HG03378 (cell line): ENCODE measurements at regions not wholly inside any gene's neighbourhood (a gene's known extent, or its start where the extent isn't known, plus 50 kb on each side); places are given as distances from the start of the nearest gene placed in this dataset.

ENCODE experiments used
- ATAC-seq: cut with Tn5 transposase; IDR thresholded peaks from one replicate; pipeline ENCODE4 v1.9.1; 2021; ENCODE audit warnings: mild to moderate bottlenecking, moderate library complexity; ENCODE audit not compliant: unreplicated experiment

DNA sequence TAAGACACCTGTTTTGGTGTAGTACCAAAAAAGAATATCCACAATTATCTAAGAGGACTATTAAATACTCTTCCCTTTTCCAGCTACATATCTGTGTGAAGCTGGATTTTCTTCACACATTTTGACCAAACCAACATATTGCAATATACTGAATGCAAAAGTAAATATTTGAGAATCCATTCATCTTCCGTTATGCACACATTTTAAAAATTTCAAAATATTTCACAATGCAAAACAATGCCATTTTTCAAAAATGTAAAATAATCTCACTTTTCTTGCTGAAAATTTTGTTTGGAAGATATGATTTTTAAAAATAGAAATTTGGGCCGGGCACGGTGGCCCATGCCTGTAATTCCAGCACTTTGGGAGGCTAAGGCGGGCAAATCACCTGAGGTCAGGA lies 133.9 kb upstream of the FUT8 start:
- no peak for ATAC-seq

DNA sequence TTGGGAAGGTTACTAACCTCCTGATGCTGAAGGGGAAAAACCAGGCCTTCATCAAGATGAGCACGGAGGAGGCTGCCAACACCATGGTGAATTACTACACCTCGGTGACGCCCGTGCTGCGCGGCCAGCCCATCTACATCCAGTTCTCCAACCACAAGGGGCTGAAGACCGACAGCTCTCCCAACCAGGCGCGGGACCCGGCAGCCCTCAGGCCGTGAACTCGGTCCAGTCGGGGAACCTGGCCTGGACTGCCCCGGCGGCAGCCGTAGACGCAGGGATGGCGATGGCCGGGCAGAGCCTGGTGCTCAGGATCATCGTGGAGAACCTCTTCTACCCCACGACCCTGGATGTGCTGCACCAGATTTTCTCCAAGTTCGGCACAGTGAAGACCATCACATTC lies 133.0 kb upstream of the FUT8 start:
- ATAC-seq: no peak

- no peak for ATAC-seq
Measured at GRCh38 chr14:65279958-65280357, 132.6 kb upstream of the FUT8 start.

GRCh38 chr14:65280653-65281052 lies 131.9 kb upstream of the FUT8 start:
- no peak for ATAC-seq

DNA sequence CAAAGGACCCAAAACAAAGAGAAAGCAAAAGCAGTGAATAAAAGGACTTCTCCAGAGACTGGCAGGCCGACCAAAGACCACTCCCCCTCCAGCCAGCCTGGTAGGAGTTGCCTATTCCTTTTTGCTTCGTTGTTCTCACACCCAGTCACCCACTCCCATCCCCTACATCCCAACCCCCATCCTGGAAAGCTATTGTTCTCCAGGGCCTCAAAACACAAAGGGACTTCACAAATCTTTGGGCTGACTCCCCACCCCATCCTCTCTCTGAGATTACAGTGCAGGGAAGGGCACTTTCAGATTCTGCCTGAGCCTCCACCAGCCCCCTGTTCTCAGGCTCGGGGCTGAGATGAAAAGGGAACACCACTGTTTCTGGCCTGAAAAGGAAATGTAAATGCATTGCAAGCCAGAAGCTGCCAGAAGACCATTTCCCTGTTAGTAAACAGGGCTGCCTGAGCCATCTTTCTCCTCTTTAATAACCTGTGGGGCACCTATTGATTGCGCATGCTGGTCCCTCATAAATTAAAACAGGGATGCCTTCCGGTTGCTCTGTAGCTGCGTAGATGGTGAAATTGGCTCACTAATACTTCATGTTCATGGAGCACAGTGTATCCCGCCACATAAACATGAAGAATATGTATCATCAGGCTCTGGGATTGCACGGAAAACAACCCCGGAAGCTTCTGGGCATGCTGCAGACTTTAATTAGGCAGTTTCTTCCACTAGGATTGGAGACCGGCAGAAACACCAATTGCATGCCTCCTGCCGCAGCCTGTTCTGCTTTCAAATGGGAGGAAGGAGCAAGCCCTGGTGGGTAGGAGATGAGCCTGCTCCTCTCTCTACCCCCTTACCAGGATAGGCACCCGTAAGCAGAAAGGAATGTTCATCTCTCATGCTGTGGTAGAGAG lies 130.3 kb upstream of the FUT8 start:
- ATAC-seq: no peak

DNA sequence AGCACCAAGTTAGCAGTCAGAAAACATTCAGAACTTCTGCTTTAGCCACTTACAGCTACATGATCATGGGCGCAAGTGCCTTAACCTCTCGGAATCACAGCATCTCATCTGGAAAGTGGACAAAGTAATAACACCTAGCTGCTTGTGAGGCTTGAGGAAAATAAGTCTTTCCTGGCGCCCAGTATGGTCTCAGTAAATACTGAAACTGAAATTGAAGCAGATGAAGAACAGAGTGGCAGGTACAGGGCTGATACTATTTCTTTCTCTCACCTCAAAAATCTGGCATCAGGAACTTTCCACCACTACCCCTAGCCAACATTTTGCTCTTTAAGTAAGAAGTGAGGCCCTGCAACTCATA lies 129.7 kb upstream of the FUT8 start:
- no peak for ATAC-seq

DNA sequence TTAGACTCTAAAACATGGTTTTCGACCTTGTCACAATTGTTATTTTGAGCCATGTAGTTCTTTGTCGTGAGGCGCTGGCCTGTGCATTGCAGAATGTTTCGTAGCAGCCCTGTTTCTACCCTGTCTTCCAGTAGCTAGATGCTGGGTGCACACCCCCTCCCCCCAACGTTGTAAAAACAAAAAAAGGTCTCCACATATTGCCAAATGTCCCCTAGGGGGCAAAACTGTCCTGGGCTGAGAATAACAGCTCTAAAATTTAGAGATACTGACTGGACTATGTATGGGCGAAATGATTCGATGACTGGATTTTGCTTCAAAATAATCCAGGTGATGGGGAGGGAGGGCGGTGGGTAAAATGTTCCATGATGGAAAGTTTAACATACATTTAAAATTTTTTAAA lies 126.1 kb upstream of the FUT8 start:
- no peak for ATAC-seq

DNA sequence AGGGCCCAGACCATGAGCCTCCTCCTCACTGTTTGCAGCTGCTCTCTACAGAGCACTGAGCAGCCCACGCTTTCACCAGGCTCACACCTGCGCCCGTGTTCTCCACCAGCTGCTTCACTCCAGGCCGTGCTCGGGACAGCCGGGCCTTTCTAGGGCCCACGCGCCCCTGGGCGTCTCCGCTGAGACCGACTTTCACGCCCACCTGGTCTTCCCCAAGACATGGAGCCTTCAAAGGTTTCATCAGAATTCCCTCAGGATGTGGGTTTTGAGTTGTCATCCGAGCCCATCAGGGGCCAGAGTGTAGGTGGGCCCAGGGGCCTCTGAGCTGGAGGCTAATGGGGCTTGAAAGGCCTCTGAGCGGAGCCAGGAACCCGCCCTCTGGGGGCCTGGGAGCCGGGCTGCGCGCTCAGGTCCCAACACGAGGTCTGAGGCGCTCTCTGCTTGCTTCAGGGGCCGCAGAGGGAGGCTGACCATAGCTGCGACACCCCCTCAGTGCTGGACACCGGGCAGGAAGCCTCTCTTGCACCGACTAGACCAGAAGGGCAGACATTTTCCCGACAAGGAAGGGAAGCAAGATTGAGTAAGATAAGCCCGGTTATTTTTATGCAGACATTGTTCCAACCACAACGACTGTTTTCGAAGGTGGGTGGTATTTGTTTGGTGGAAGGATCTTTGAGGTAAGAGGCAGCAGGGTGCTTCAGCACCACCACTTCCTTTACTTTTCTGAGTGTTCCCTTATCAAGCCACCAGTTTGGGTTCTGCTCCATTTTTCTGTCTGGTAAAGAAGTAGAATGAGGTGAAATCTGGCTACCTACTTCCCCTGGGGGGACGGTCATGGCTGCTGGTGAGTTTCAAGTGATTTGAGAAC lies 125.0 kb upstream of the FUT8 start:
- ATAC-seq: peak; percentile 47

- ATAC-seq: no peak
Measured at GRCh38 chr14:65290830-65291229, 121.7 kb upstream of the FUT8 start.

GRCh38 chr14:65291531-65291930 lies 121.0 kb upstream of the FUT8 start:
- no peak for ATAC-seq

- no peak for ATAC-seq
Measured at GRCh38 chr14:65294816-65295215, 117.7 kb upstream of the FUT8 start.

- no peak for ATAC-seq
Measured at GRCh38 chr14:65296402-65296801, 116.1 kb upstream of the FUT8 start.

GRCh38 chr14:65296876-65297275 lies 115.7 kb upstream of the FUT8 start:
- no peak for ATAC-seq

DNA sequence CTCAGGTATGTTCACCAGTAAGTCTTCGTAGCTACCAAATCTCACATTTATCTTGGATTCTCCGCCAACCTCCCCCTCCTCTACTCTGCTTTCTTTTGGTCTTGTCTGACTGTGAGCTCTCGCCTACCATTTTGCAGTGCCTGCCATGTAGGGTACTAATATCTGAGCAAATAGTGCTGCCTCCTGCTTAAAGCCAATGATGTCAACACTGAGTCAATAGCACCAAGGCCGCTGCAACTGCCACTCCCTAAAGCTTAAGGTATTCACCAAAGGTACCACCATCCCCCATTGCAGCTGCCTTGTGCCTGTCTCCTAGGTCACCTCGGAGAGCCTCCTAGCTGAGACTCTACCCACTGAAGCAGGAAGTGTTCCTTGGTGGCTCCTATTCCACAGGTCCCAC lies 114.8 kb upstream of the FUT8 start:
- ATAC-seq: no peak

DNA sequence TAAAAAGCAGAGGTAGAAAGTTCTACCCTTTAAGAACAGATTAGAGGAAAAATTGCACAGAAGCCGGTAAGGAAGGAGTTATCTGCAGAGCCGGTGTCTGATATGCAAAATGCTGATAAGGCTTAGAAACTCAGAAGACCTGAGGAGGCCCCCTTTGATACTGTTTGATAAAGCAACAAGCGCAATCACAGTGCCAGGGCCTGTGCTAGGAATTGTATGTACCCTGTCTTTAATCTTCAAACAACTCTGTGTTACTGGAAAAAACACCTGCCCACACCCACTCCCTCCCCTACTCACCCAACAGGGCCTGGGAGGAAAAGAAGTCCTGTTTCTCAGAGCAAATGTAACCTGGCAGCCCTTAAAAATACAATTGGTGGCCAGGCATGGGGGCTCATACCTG lies 112.7 kb upstream of the FUT8 start:
- ATAC-seq: no peak

DNA sequence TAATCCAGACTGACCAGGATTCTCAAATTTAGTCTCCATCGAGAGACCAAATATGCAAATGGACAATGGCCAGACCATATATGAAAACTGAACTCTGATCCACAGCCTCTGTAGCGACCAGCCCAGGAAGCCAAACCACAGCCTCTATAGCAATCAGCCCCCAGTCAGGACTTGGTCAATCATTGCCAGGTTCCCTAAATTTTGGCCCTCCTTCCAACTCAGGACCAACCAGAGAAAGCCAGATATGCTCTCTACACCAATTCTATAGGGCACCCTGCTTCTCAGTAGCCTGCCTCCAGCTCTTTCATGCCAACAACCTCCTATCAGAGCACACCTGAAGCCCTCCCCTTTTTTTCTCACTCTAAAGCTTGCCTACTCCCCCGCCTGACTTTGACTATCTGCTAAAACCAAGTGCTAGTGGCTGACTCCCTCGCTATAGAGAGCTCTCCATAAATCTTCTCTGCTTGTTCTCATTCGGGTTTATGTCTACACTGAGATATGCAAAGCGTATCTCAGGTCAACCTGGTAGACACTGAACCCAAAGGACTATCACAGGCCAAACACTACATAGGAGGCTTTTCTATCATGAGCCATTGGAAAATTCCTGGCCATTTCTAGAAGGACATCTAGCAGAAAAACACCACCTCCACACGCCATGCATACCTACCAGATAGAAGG lies 110.5 kb upstream of the FUT8 start:
- peak; percentile 60 for ATAC-seq

- peak; percentile 64 for ATAC-seq
Measured at GRCh38 chr14:65302571-65303189, 109.8 kb upstream of the FUT8 start.

DNA sequence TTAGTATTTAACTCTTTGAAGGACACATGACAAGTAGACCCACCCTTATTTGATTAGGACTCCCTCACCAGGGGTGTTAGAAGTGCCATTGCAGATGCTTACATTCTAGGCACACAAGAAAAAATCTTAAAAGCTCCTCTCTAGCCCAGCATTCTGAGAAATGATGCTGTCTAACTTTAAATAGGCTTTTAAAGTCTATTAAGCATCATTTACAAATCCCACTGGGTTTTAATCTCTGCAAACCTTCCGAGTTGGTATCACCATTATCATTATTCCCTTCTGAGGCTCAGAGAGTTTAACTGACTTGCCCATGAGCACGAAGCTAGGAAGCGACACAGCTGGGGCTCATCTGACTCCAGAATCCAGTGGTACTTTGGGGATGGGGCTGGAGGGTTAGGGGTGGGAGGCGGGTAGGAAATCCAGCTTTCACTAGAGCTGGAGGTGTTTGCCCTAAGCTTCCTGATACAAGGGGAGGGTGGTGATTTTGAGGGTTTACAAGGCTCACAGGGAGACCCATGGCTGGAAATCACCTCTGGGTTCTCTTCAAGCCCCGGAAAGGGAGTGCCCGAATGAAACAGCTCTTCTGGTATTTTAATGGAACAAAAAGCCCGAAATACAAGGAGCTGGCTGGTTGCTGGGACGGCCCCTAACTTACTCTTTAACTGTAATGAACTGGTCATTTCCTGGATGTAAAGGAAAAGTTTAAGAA lies 109.2 kb upstream of the FUT8 start:
- ATAC-seq: no peak

GRCh38 chr14:65303899-65304222 lies 108.7 kb upstream of the FUT8 start:
- ATAC-seq: no peak

- ATAC-seq: no peak
Measured at GRCh38 chr14:65304239-65304638, 108.3 kb upstream of the FUT8 start.

DNA sequence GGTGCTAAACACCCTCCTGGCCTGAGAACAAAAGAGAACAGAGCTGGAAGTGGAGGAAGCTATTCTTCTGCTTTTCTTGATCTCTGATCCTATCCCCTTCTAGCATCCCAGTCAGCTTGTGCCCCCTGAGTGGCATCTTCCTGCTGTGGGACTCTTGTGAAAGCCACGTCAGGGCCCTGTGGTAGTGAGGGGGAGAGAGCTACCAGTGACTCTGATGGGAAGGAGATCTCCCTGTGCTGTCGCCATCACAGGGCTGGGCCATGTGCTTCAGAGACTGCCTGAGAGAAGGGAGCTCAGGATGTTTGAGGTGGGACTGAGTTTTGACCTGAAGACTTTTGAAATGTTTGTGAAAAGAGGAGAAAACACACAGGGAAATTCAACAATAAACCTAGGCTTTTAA lies 107.6 kb upstream of the FUT8 start:
- no peak for ATAC-seq
